ENCODE measurements at regions not wholly inside any gene's neighbourhood (a gene's known extent, or its start where the extent isn't known, plus 50 kb on each side); places are given as distances from the start of the nearest gene placed in this dataset.

DNA sequence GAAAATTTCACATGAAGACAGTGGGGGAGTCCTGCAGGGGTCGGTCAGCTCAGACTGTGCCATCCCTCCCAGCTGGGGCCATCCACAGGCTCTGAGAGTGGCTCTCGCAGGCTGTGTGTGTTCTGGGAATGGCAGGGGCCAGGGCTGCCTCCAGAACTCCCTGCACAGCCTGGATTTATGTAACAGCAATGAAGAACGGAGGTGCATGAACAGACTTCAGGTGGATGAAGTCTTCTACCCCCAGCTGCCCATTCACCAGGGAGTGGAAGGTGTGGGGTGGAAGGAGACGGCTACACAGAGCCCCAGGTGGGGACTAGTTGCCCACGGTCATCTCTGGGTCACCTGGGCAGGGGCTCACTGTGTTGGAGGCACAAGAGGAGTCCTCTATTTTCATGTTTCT, 56.1 kb upstream of the HDAC4 start:
- Histone ChIP-seq H3K4me1 (ENCODE audit: insufficient read depth, low read length) (no peaks in the 10 kb centered on the region), H3K27me3 (ENCODE audit: control insufficient read depth in 1 of 2, insufficient read depth in 2 of 2, low read length in 2 of 2) (peaks cover 0 to 7% of the 10 kb centered on the region in 2 experiments), H3K4me3 (ENCODE audit: low read length) (no peak overlapping the region), H3K9me3 (ENCODE audit: control insufficient read depth in 1 of 2, insufficient read depth in 1 of 2, low read length in 2 of 2) (peaks cover 0 to 15% of the 10 kb centered on the region in 2 experiments), H3K36me3 (ENCODE audit: insufficient read depth, low read length) (no peaks in the 10 kb centered on the region), H3K27ac (ENCODE audit: low read depth in 1 of 2, low read length in 2 of 2) (no peak overlapping the region)
- Mint-ChIP-seq H3K27me3 (peaks cover 7% of the 10 kb centered on the region), H3K27ac (no peak overlapping the region), H3K36me3 (ENCODE audit: low read depth) (peaks cover 10% of the 10 kb centered on the region), H3K9me3 (peaks cover 10% of the 10 kb centered on the region), H3K4me3 (no peak overlapping the region), H3K4me1 (ENCODE audit: low read depth) (no peaks in the 10 kb centered on the region)
- DNase-seq, result no peak
- no peak for ATAC-seq (ENCODE audit: poor library complexity)
- POLR2A ChIA-PET, result no interaction called here
- CTCF ChIA-PET, result no interaction called here
- no peak for TF ChIP-seq CTCF (IDR thresholded peaks at IDR 0.05)
- intact Hi-C loops (cut with DNase I, micrococcal nuclease), result no loop called here

GRCh38 chr2:239455436-239456203, 54.8 kb upstream of the HDAC4 start:
- peaks cover 12% of the 10 kb centered on the region for H3K36me3 Mint-ChIP-seq (ENCODE audit: low read depth)
- H3K27ac ChIP-seq (ENCODE audit: low read depth in 1 of 2, low read length in 2 of 2), result no peak overlapping the region
- no peak for ATAC-seq (ENCODE audit: poor library complexity)
- POLR2A ChIA-PET, result no interaction called here
- H3K27me3 ChIP-seq (ENCODE audit: control insufficient read depth in 1 of 2, insufficient read depth in 2 of 2, low read length in 2 of 2), result peaks cover 0 to 7% of the 10 kb centered on the region in 2 experiments
- H3K4me1 ChIP-seq (ENCODE audit: insufficient read depth, low read length), result no peaks in the 10 kb centered on the region
- no peaks in the 10 kb centered on the region for H3K4me1 Mint-ChIP-seq (ENCODE audit: low read depth)
- intact Hi-C loops (cut with DNase I, micrococcal nuclease), result no loop called here
- peaks cover 0 to 15% of the 10 kb centered on the region in 2 experiments for H3K9me3 ChIP-seq (ENCODE audit: control insufficient read depth in 1 of 2, insufficient read depth in 1 of 2, low read length in 2 of 2)
- no peaks in the 10 kb centered on the region for H3K36me3 ChIP-seq (ENCODE audit: insufficient read depth, low read length)
- H3K4me3 Mint-ChIP-seq, result no peak overlapping the region
- no peak for TF ChIP-seq CTCF (IDR thresholded peaks at IDR 0.05)
- H3K27me3 Mint-ChIP-seq, result peaks cover 7% of the 10 kb centered on the region
- H3K27ac Mint-ChIP-seq, result no peak overlapping the region
- no peak for DNase-seq
- CTCF ChIA-PET, result interaction anchor here (1.6 kb wide), 1 partner anchor 188 kb away, joined by 4 read pairs; no protein-coding TSS in a partner anchor
- peaks cover 13% of the 10 kb centered on the region for H3K9me3 Mint-ChIP-seq
- no peak overlapping the region for H3K4me3 ChIP-seq (ENCODE audit: low read length)

- H3K4me3 Mint-ChIP-seq, result no peak overlapping the region
- no peaks in the 10 kb centered on the region for H3K36me3 ChIP-seq (ENCODE audit: insufficient read depth, low read length)
- no peak for DNase-seq
- peaks cover 13% of the 10 kb centered on the region for H3K9me3 Mint-ChIP-seq
- peaks cover 0 to 15% of the 10 kb centered on the region in 2 experiments for H3K9me3 ChIP-seq (ENCODE audit: control insufficient read depth in 1 of 2, insufficient read depth in 1 of 2, low read length in 2 of 2)
- ChIA-PET CTCF (no interaction called here), POLR2A (no interaction called here)
- H3K4me3 ChIP-seq (ENCODE audit: low read length), result no peak overlapping the region
- H3K4me1 ChIP-seq (ENCODE audit: insufficient read depth, low read length), result no peaks in the 10 kb centered on the region
- peaks cover 0 to 7% of the 10 kb centered on the region in 2 experiments for H3K27me3 ChIP-seq (ENCODE audit: control insufficient read depth in 1 of 2, insufficient read depth in 2 of 2, low read length in 2 of 2)
- H3K36me3 Mint-ChIP-seq (ENCODE audit: low read depth), result peaks cover 12% of the 10 kb centered on the region
- H3K27ac Mint-ChIP-seq, result no peak overlapping the region
- no peak for TF ChIP-seq CTCF (IDR thresholded peaks at IDR 0.05)
- no peak overlapping the region for H3K27ac ChIP-seq (ENCODE audit: low read depth in 1 of 2, low read length in 2 of 2)
- no peaks in the 10 kb centered on the region for H3K4me1 Mint-ChIP-seq (ENCODE audit: low read depth)
- no peak for ATAC-seq (ENCODE audit: poor library complexity)
- peaks cover 7% of the 10 kb centered on the region for H3K27me3 Mint-ChIP-seq
- intact Hi-C loops (cut with DNase I, micrococcal nuclease), result no loop called here
These were observed 53.7 kb upstream of the HDAC4 start for GRCh38 chr2:239454507-239454906.
